GM23338 (cell line): ENCODE measurements at regions not wholly inside any gene's neighbourhood (a gene's known extent, or its start where the extent isn't known, plus 50 kb on each side); places are given as distances from the start of the nearest gene placed in this dataset.

Source experiments
- ATAC-seq: fragments of 200-7000 bp; cut with Tn5 transposase; 3 replicates; pipeline ENCODE4 v1.9.1; 2020
- DNase-seq: peaks from one replicate; pipeline ENCODE4 v3.0.0-alpha.2; 2015; ENCODE audit warnings: low spot score
- H2AFZ ChIP-seq: fragments of 200-600 bp; sonication (generic); 2 replicates; pipeline ENCODE4 v1.8.0; 2016; ENCODE audit warnings: antibody characterized with exemption, mild to moderate bottlenecking, moderate library complexity
- H3F3A ChIP-seq: fragments of 200-600 bp; sonication (generic); replicated peaks from 2 replicates; pipeline ENCODE4 v1.8.0; 2017; ENCODE audit warnings: antibody characterized with exemption, mixed run types, low read depth
- H3K27ac ChIP-seq: fragments of 200-600 bp; sonication (generic); 2 replicates; pipeline ENCODE4 v1.6.1; 2016; ENCODE audit warnings: low read depth
- H3K27me3 ChIP-seq: fragments of 200-600 bp; sonication (generic); 2 replicates; pipeline ENCODE4 v1.8.0; 2016; ENCODE audit warnings: mild to moderate bottlenecking, mixed run types, moderate library complexity; ENCODE audit not compliant: insufficient read depth
- H3K36me3 ChIP-seq: fragments of 200-600 bp; sonication (generic); 2 replicates; pipeline ENCODE4 v1.8.0; 2016; ENCODE audit warnings: mild to moderate bottlenecking; ENCODE audit not compliant: insufficient read depth
- H3K4me1 ChIP-seq: fragments of 200-600 bp; sonication (generic); 2 replicates; pipeline ENCODE4 v1.8.0; 2016; ENCODE audit warnings: mild to moderate bottlenecking, moderate library complexity; ENCODE audit not compliant: insufficient read depth
- H3K4me2 ChIP-seq: fragments of 200-600 bp; sonication (generic); 2 replicates; pipeline ENCODE4 v1.7.1; 2017; ENCODE audit warnings: mixed run types
- H3K4me3 ChIP-seq: fragments of 200-600 bp; sonication (generic); 2 replicates; pipeline ENCODE4 v1.6.1; 2016; ENCODE audit warnings: mixed run types
- H3K79me2 ChIP-seq: fragments of 200-600 bp; sonication (generic); replicated peaks from 2 replicates; pipeline ENCODE4 v1.8.0; 2017; ENCODE audit warnings: mild to moderate bottlenecking; ENCODE audit not compliant: insufficient read depth
- H3K9me2 ChIP-seq: fragments of 200-600 bp; sonication (generic); 2 replicates; pipeline ENCODE4 v1.8.0; 2017; ENCODE audit not compliant: insufficient read depth
- H4K20me1 ChIP-seq: fragments of 200-600 bp; sonication (generic); replicated peaks from 2 replicates; pipeline ENCODE4 v1.8.0; 2017; ENCODE audit warnings: mild to moderate bottlenecking; ENCODE audit not compliant: insufficient read depth
- H3K27ac Mint-ChIP-seq: 2 replicates; pipeline ENCODE4 v1.8.0; 2020; ENCODE audit warnings: inconsistent platforms, mild to moderate bottlenecking, moderate library complexity, mixed read lengths
- H3K27me3 Mint-ChIP-seq: 3 replicates; pipeline ENCODE4 v1.8.0; 2022; ENCODE audit warnings: low read depth, mild to moderate bottlenecking, moderate library complexity, mixed read lengths, inconsistent platforms; ENCODE audit not compliant: insufficient read depth, poor library complexity
- H3K36me3 Mint-ChIP-seq: 3 replicates; pipeline ENCODE4 v1.8.0; 2021; ENCODE audit warnings: low read depth, mild to moderate bottlenecking, inconsistent platforms, moderate library complexity, mixed read lengths
- H3K4me1 Mint-ChIP-seq: 3 replicates; pipeline ENCODE4 v1.8.0; 2020; ENCODE audit warnings: mild to moderate bottlenecking, inconsistent platforms, mixed read lengths
- H3K4me3 Mint-ChIP-seq: 3 replicates; pipeline ENCODE4 v1.8.0; 2021; ENCODE audit warnings: moderate library complexity, mild to moderate bottlenecking, inconsistent platforms, mixed read lengths
- H3K9me3 Mint-ChIP-seq: 3 replicates; pipeline ENCODE4 v1.8.0; 2020; ENCODE audit warnings: moderate library complexity, mild to moderate bottlenecking, inconsistent platforms, mixed read lengths
- CREB1 ChIP-seq: fragments of 250-450 bp; sonication (Bioruptor Pico); IDR thresholded peaks from 2 replicates; pipeline ENCODE4 v1.5.0; 2020; ENCODE audit warnings: low read depth, mild to moderate bottlenecking, moderate library complexity
- CTCF ChIP-seq, 2 experiments: fragments of 200-600 bp in 1 of 2; sonication (generic) in 1 of 2; conservative IDR thresholded peaks; 2 replicates each; pipeline versions ENCODE4 v1.5.1 to v1.6.1; 2016 to 2017; ENCODE audit warnings: antibody characterized with exemption in 2 of 2, low read depth in 2 of 2, mild to moderate bottlenecking in 2 of 2, moderate library complexity in 1 of 2
- EZH2 ChIP-seq: fragments of 200-600 bp; sonication (generic); IDR thresholded peaks from one replicate; pipeline ENCODE4 v1.8.0; 2017; ENCODE audit warnings: antibody characterized with exemption, mild to moderate bottlenecking, low read depth; ENCODE audit not compliant: unreplicated experiment
- POLR2AphosphoS5 ChIP-seq: IDR thresholded peaks from 2 replicates; pipeline ENCODE4 v1.6.1; 2016; ENCODE audit warnings: antibody characterized with exemption, low read depth
- STAT1 ChIP-seq: IDR thresholded peaks from one replicate; pipeline ENCODE4 v1.6.1; 2016; ENCODE audit warnings: antibody characterized with exemption; ENCODE audit not compliant: unreplicated experiment
- ZNF114 ChIP-seq: fragments of 250-450 bp; sonication (Bioruptor Pico); IDR thresholded peaks from 2 replicates; pipeline ENCODE4 v1.5.0; 2020; ENCODE audit warnings: mild to moderate bottlenecking, moderate library complexity
- ZNF331 ChIP-seq: fragments of 250-450 bp; sonication (Bioruptor Pico); IDR thresholded peaks from 2 replicates; pipeline ENCODE4 v1.5.0; 2020; ENCODE audit warnings: low read depth, mild to moderate bottlenecking, moderate library complexity
- ZNF462 ChIP-seq: fragments of 250-450 bp; sonication (Bioruptor Pico); IDR thresholded peaks from 2 replicates; pipeline ENCODE4 v1.5.0; 2020; ENCODE audit warnings: mild to moderate bottlenecking, moderate library complexity

- Mint-ChIP-seq H3K4me1 (peaks cover 28% of the 10 kb centered on the region), H3K27ac (no peak overlapping the region), H3K4me3 (no peak overlapping the region), H3K27me3 (peaks cover 2% of the 10 kb centered on the region), H3K9me3 (peaks cover 8% of the 10 kb centered on the region; the same call in 1 of the 3 replicates), H3K36me3 (no peaks in the 10 kb centered on the region)
- TF ChIP-seq CTCF (conservative IDR thresholded peaks at IDR 0.05; ENCODE audit: low read depth in 2 of 2) (0 out of 4 replicates have a peak, but pooled peaks of 1 of the 2 experiments have one; percentile 2), EZH2 (no peak), CREB1 (CRISPR knock-in tag) (no peak), STAT1 (no peak), ZNF462 (CRISPR knock-in tag) (no peak), ZNF331 (CRISPR knock-in tag) (no peak), POLR2AphosphoS5 (no peak), ZNF114 (CRISPR knock-in tag) (no peak)
- 0 out of 2 replicates have a peak overlapping the region, but pooled peaks have one; percentile 44 for H3K4me2 ChIP-seq
- no peaks in the 10 kb centered on the region for H3K79me2 ChIP-seq
- H3K4me1 ChIP-seq: peaks cover 9% of the 10 kb centered on the region; the same call in 1 of the 2 replicates
- peak; percentile 27 for DNase-seq
- H3K9me2 ChIP-seq: peaks cover 4% of the 10 kb centered on the region; the same call in 1 of the 2 replicates
- no peaks in the 10 kb centered on the region for H3K27me3 ChIP-seq
- H3K27ac ChIP-seq: no peak overlapping the region
- no peaks in the 10 kb centered on the region for H3F3A ChIP-seq
- no peaks in the 10 kb centered on the region for H4K20me1 ChIP-seq
- H3K4me3 ChIP-seq: no peak overlapping the region
- peak overlapping the region; percentile 88 for H2AFZ ChIP-seq
- peak; percentile 54 for ATAC-seq
- H3K36me3 ChIP-seq: no peaks in the 10 kb centered on the region
Measured at GRCh38 chr6:79810185-79810705, 137.1 kb downstream of the ELOVL4 start.
